IMR-90 (cell line): ENCODE measurements at regions not wholly inside any gene's neighbourhood (a gene's known extent, or its start where the extent isn't known, plus 50 kb on each side); places are given as distances from the start of the nearest gene placed in this dataset.

Experiments
- CEBPB ChIP-seq: IDR thresholded peaks from 2 replicates; pipeline ENCODE4 v1.6.1; 2012; ENCODE audit warnings: low read depth, low read length, improper control_type of control experiment
- CHD1 ChIP-seq: IDR thresholded peaks from 2 replicates; pipeline ENCODE4 v1.6.1; 2012; ENCODE audit warnings: low read depth, low read length, improper control_type of control experiment
- CTCF ChIP-seq: conservative IDR thresholded peaks from 2 replicates; pipeline ENCODE4 v1.5.1; 2012; ENCODE audit warnings: mild to moderate bottlenecking, low read depth, low read length, improper control_type of control experiment
- ELK1 ChIP-seq: fragments of 150-350 bp; IDR thresholded peaks from 2 replicates; pipeline ENCODE4 v1.6.1; 2016; ENCODE audit warnings: low read depth, mild to moderate bottlenecking, low read length, moderate library complexity, borderline replicate concordance
- FOS ChIP-seq: fragments of 150-350 bp; IDR thresholded peaks from 2 replicates; pipeline ENCODE4 v1.6.1; 2016; ENCODE audit warnings: low read depth, low read length
- MAFK ChIP-seq: IDR thresholded peaks from 2 replicates; pipeline ENCODE4 v1.6.1; 2012; ENCODE audit warnings: low read depth, low read length, improper control_type of control experiment
- MAZ ChIP-seq: IDR thresholded peaks from 2 replicates; pipeline ENCODE4 v1.6.1; 2012; ENCODE audit warnings: low read depth, mild to moderate bottlenecking, low read length, improper control_type of control experiment, moderate library complexity, borderline replicate concordance
- MXI1 ChIP-seq: IDR thresholded peaks from 2 replicates; pipeline ENCODE4 v1.6.1; 2012; ENCODE audit warnings: low read depth, mild to moderate bottlenecking, low read length, moderate library complexity, borderline replicate concordance
- POLR2A ChIP-seq: IDR thresholded peaks from 2 replicates; pipeline ENCODE4 v1.6.1; 2012; ENCODE audit warnings: mild to moderate bottlenecking, low read depth, low read length
- RAD21 ChIP-seq: IDR thresholded peaks from 2 replicates; pipeline ENCODE4 v1.6.1; 2012; ENCODE audit warnings: low read length, improper control_type of control experiment
- RCOR1 ChIP-seq: IDR thresholded peaks from 2 replicates; pipeline ENCODE4 v1.6.1; 2012; ENCODE audit warnings: mild to moderate bottlenecking, low read length, improper control_type of control experiment; ENCODE audit not compliant: insufficient replicate concordance
- RFX5 ChIP-seq: IDR thresholded peaks from 2 replicates; pipeline ENCODE4 v1.8.0; 2012; ENCODE audit warnings: low read depth, mild to moderate bottlenecking, low read length, moderate library complexity
- SMC3 ChIP-seq: fragments of 150-350 bp; IDR thresholded peaks from 2 replicates; pipeline ENCODE4 v1.6.1; 2016; ENCODE audit warnings: low read depth, mild to moderate bottlenecking, antibody characterized with exemption, low read length, moderate library complexity
- USF2 ChIP-seq: fragments of 150-350 bp; IDR thresholded peaks from 2 replicates; pipeline ENCODE4 v1.6.1; 2017; ENCODE audit warnings: mild to moderate bottlenecking, antibody characterized with exemption, low read length, low read depth

GRCh38 chr11:39345834-39346442 lies 2113.5 kb downstream of the LRRC4C start:
- TF ChIP-seq CTCF (no peak), POLR2A (no peak), SMC3 (no peak), MAZ (no peak), RAD21 (no peak), USF2 (no peak), CEBPB (no peak), RCOR1 (no peak), RFX5 (no peak), FOS (no peak), MXI1 (no peak), CHD1 (no peak), MAFK (no peak), ELK1 (no peak)
